ENCODE measurements at regions not wholly inside any gene's neighbourhood (a gene's known extent, or its start where the extent isn't known, plus 50 kb on each side); places are given as distances from the start of the nearest gene placed in this dataset.

- TF ChIP-seq CTCF (conservative IDR thresholded peaks at IDR 0.05) (no peak), EZH2 (IDR thresholded peaks at IDR 0.05; ENCODE audit: low read depth) (no peak)
Measured at GRCh38 chr6:14986370-14986769, 259.5 kb upstream of the JARID2 start.
